Neural progenitor cell (in vitro differentiated cells): ENCODE measurements at regions not wholly inside any gene's neighbourhood (a gene's known extent, or its start where the extent isn't known, plus 50 kb on each side); places are given as distances from the start of the nearest gene placed in this dataset.

Experiments used
- DNase-seq: peaks from one replicate; pipeline ENCODE4 v3.0.0-alpha.2; 2016; ENCODE audit warnings: low spot score
- H2AFZ ChIP-seq: fragments of 200-600 bp; sonication (generic); replicated peaks from 2 replicates; pipeline ENCODE4 v1.6.1; 2016; ENCODE audit warnings: antibody characterized with exemption
- H3F3A ChIP-seq: fragments of 200-600 bp; sonication (generic); 2 replicates; pipeline ENCODE4 v1.6.1; 2016; ENCODE audit warnings: antibody characterized with exemption, low read depth
- H3K27ac ChIP-seq: fragments of 200-600 bp; sonication (generic); 2 replicates; pipeline ENCODE4 v1.5.1; 2016; ENCODE audit warnings: mild to moderate bottlenecking
- H3K27me3 ChIP-seq: fragments of 200-600 bp; sonication (generic); 2 replicates; pipeline ENCODE4 v1.6.1; 2016; ENCODE audit warnings: mild to moderate bottlenecking, moderate library complexity
- H3K36me3 ChIP-seq: fragments of 200-600 bp; sonication (generic); 2 replicates; pipeline ENCODE4 v1.5.1; 2016
- H3K4me1 ChIP-seq: fragments of 200-600 bp; sonication (generic); 2 replicates; pipeline ENCODE4 v1.6.1; 2016; ENCODE audit warnings: mixed run types
- H3K4me2 ChIP-seq: fragments of 200-600 bp; sonication (generic); 2 replicates; pipeline ENCODE4 v1.6.1; 2016
- H3K4me3 ChIP-seq: fragments of 200-600 bp; sonication (generic); 2 replicates; pipeline ENCODE4 v1.5.1; 2016
- H3K79me2 ChIP-seq: fragments of 200-600 bp; sonication (generic); 2 replicates; pipeline ENCODE4 v1.6.1; 2016; ENCODE audit warnings: low read depth
- H3K9ac ChIP-seq: fragments of 200-600 bp; sonication (generic); 2 replicates; pipeline ENCODE4 v1.6.1; 2016
- H3K9me3 ChIP-seq: fragments of 200-600 bp; sonication (generic); 2 replicates; pipeline ENCODE4 v1.5.1; 2016; ENCODE audit warnings: low read depth
- H4K20me1 ChIP-seq: fragments of 200-600 bp; sonication (generic); 2 replicates; pipeline ENCODE4 v1.6.1; 2016; ENCODE audit warnings: low read depth
- H3K27ac Mint-ChIP-seq: 3 replicates; pipeline ENCODE4 v1.8.0; 2021; ENCODE audit warnings: mixed read lengths
- H3K27me3 Mint-ChIP-seq: 2 replicates; pipeline ENCODE4 v1.8.0; 2022; ENCODE audit warnings: low read depth, mild to moderate bottlenecking, inconsistent platforms, moderate library complexity, mixed read lengths; ENCODE audit not compliant: insufficient read depth
- H3K36me3 Mint-ChIP-seq: 3 replicates; pipeline ENCODE4 v1.8.0; 2021; ENCODE audit warnings: mixed read lengths
- H3K4me1 Mint-ChIP-seq: 3 replicates; pipeline ENCODE4 v1.8.0; 2021; ENCODE audit warnings: mixed read lengths
- H3K4me3 Mint-ChIP-seq: 3 replicates; pipeline ENCODE4 v1.8.0; 2021; ENCODE audit warnings: mild to moderate bottlenecking, moderate library complexity, mixed read lengths
- H3K9me3 Mint-ChIP-seq: 3 replicates; pipeline ENCODE4 v1.8.0; 2020; ENCODE audit warnings: mixed read lengths
- CTCF ChIP-seq: fragments of 200-600 bp; sonication (generic); IDR thresholded peaks from 2 replicates; pipeline ENCODE4 v1.5.1; 2017; ENCODE audit warnings: antibody characterized with exemption, mild to moderate bottlenecking
- EZH2 ChIP-seq: fragments of 200-600 bp; sonication (generic); IDR thresholded peaks from 2 replicates; pipeline ENCODE4 v1.6.1; 2017; ENCODE audit warnings: antibody characterized with exemption, mild to moderate bottlenecking, moderate library complexity
- EZH2phosphoT487 ChIP-seq: fragments of 200-600 bp; sonication (generic); IDR thresholded peaks from 2 replicates; pipeline ENCODE4 v1.6.1; 2017; ENCODE audit warnings: antibody characterized with exemption

GRCh38 chr10:21160116-21160515 lies 263.0 kb upstream of the NEBL start:
- Histone ChIP-seq H3K4me2 (no peak overlapping the region), H3K4me1 (peaks cover 39% of the 10 kb centered on the region), H3K9ac (no peak overlapping the region), H2AFZ (no peak overlapping the region), H4K20me1 (no peaks in the 10 kb centered on the region), H3K36me3 (peaks cover 14% of the 10 kb centered on the region), H3K9me3 (peaks cover 10% of the 10 kb centered on the region), H3K27ac (peak overlapping the region; percentile 99), H3K27me3 (no peaks in the 10 kb centered on the region), H3F3A (peaks cover 41% of the 10 kb centered on the region), H3K79me2 (peaks cover 79% of the 10 kb centered on the region), H3K4me3 (no peak overlapping the region)
- H3K9me3 Mint-ChIP-seq: peaks cover 40% of the 10 kb centered on the region
- peaks cover 57% of the 10 kb centered on the region for H3K36me3 Mint-ChIP-seq
- H3K27me3 Mint-ChIP-seq: no peaks in the 10 kb centered on the region
- TF ChIP-seq CTCF: no peak
- TF ChIP-seq EZH2phosphoT487: no peak
- no peak for TF ChIP-seq EZH2
- H3K27ac Mint-ChIP-seq: peak overlapping the region; percentile 47
- H3K4me3 Mint-ChIP-seq: no peak overlapping the region
- peaks cover 21% of the 10 kb centered on the region for H3K4me1 Mint-ChIP-seq
- DNase-seq: no peak

DNA sequence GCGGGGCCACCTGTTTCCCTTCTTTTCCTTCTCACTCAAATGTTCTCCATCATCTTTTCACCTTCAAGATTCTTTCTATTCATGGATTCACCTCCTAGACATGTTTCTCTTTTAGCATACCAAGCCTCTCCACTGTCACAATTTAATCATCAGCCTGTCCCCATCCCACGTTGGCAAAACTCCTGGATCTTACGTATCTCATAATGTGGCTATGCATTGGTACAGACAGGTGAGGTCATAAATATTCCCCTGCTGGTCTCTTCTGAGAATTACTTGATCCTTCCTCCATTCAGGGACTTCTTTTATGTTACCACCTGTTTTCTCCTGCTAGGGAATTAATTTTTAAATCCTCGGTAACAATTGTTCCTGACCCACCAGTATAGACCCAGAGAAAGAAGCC lies 262.6 kb upstream of the NEBL start:
- Mint-ChIP-seq H3K27ac (peak overlapping the region; percentile 47), H3K36me3 (peaks cover 55% of the 10 kb centered on the region), H3K4me1 (peaks cover 19% of the 10 kb centered on the region), H3K27me3 (no peaks in the 10 kb centered on the region), H3K4me3 (no peak overlapping the region), H3K9me3 (peaks cover 38% of the 10 kb centered on the region)
- Histone ChIP-seq H3K4me1 (peaks cover 37% of the 10 kb centered on the region), H3K79me2 (peaks cover 74% of the 10 kb centered on the region), H3K4me2 (no peak overlapping the region), H3F3A (peaks cover 36% of the 10 kb centered on the region), H3K36me3 (peaks cover 14% of the 10 kb centered on the region), H3K9ac (no peak overlapping the region), H3K9me3 (peaks cover 10% of the 10 kb centered on the region), H3K27me3 (no peaks in the 10 kb centered on the region), H3K4me3 (no peak overlapping the region), H3K27ac (no peak overlapping the region), H4K20me1 (no peaks in the 10 kb centered on the region), H2AFZ (no peak overlapping the region)
- no peak for DNase-seq
- no peak for TF ChIP-seq EZH2
- TF ChIP-seq CTCF: no peak
- no peak for TF ChIP-seq EZH2phosphoT487

DNA sequence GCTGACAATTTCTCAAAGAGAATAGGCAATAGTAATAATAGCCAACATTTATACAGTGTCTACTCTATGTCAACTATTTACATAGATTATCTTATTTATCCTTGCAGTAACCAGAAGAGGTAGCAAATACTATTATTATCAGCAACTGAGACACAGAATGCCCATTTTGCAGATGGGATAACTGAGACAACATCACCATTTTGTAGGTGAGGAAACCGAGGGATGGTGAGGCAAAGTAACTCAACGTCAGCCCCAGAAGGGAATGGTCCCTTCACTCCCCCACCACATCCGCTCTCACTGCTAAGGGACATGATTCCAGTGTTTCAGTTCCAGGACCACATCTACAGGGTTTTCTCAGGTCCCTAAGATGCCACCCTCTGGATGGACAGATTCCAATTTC lies 261.2 kb upstream of the NEBL start:
- Histone ChIP-seq H3F3A (peaks cover 33% of the 10 kb centered on the region), H3K9me3 (peaks cover 10% of the 10 kb centered on the region), H3K36me3 (peaks cover 12% of the 10 kb centered on the region), H3K4me3 (no peak overlapping the region), H3K79me2 (peaks cover 62% of the 10 kb centered on the region), H4K20me1 (no peaks in the 10 kb centered on the region), H3K27me3 (no peaks in the 10 kb centered on the region), H3K4me1 (peaks cover 37% of the 10 kb centered on the region), H2AFZ (no peak overlapping the region), H3K9ac (no peak overlapping the region), H3K4me2 (no peak overlapping the region), H3K27ac (no peak overlapping the region)
- no peak for DNase-seq
- no peak for TF ChIP-seq EZH2
- TF ChIP-seq CTCF: no peak
- no peak for TF ChIP-seq EZH2phosphoT487
- H3K4me1 Mint-ChIP-seq: peaks cover 22% of the 10 kb centered on the region
- H3K27me3 Mint-ChIP-seq: no peaks in the 10 kb centered on the region
- H3K27ac Mint-ChIP-seq: no peak overlapping the region
- H3K9me3 Mint-ChIP-seq: peaks cover 34% of the 10 kb centered on the region
- no peak overlapping the region for H3K4me3 Mint-ChIP-seq
- peaks cover 52% of the 10 kb centered on the region for H3K36me3 Mint-ChIP-seq
